Fibroblast of gingiva (primary cell): ENCODE measurements at regions not wholly inside any gene's neighbourhood (a gene's known extent, or its start where the extent isn't known, plus 50 kb on each side); places are given as distances from the start of the nearest gene placed in this dataset.
A peak's percentile ranks its signal among the peaks of the same experiment; 100 is the strongest.

Experiments
- DNase-seq: peaks from one replicate; pipeline ENCODE4 v3.0.0-alpha.2; 2011; ENCODE audit warnings: low read depth

DNA sequence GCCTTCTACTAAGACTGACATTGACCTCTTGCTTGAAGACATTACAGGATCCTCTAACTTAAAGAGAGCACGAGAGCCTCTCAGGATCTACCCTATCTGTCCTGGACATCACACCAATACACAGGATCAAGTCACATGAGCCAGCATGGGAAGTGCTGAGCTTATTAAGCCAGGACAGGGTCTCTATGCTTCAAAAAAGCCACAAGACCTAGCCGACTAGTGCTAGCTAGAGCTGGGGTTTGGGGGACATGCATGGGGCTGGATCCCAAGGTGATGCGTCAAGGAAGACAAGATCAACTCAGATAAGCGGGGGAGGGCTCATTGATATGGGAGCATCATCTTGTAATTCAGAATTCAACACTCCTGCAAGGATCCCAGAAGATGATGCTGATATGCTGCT, 167.2 kb upstream of the TAB2 start:
- DNase-seq: no peak

DNA sequence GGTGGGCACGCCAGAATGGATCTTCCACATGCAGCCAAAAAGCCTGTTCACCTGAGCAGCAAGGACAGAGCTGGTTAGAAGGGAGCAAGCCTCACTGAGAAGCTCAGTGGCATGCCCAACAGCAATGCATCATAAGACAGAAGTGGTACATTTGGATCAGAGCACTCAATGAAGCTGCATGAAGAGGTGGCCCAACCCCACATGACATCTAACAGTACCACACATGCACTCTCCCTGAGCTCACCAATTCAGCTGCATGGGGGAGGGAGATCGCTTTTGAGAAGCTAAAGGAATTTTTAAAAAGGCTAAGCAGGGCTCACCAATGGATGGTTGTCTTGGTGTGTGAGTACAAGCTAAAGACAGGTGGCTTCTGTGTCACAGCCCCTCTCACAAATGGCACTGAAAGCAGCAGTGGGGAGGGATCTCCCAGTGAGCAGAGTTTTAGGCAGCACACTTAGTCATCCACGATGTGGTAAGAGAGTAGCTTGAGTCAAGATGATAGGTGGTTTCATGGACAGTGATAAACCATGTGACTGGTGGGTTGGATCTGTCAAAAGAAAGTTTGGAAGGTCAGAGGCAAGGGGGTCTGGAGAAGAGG, 166.6 kb upstream of the TAB2 start:
- DNase-seq: no peak

DNA sequence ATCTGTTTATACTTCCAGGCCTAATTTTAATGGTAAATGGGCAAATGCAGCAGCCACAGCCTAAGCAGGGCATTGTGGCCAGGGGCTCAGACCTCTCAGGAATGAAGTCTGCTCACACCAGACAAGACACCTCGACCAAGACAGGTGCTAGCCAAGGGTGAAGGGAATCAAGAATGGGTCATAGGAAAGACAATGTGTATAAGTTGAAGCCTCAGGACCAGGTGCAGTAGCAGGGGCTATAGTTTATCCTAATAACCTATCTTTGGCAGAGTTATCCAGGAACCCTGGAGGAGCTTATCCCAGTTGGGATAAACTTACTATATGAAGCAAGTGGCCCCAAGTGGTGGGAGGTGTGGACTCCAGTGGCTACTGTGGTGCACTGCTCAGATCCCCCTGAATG, 165.0 kb upstream of the TAB2 start:
- DNase-seq: no peak

DNA sequence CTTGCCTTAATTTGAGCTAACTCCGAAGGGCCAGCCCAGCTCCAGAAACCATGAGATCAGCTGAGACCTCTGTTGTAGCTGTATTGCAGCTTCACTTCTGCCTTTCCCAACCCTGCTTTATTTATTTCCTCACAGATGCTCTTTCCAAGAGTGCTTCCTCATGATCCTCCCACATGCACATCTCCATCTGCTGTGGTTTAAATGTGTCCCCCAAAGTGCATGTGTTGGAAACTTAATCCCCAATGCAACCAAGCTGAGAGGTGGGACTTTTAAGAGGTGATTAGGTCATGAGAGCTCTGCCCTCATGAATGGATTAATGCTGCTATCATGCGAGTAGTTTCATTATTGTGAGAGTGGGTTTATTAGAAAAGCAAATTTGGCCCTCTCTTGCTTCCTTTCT, 164.4 kb upstream of the TAB2 start:
- no peak for DNase-seq

DNA sequence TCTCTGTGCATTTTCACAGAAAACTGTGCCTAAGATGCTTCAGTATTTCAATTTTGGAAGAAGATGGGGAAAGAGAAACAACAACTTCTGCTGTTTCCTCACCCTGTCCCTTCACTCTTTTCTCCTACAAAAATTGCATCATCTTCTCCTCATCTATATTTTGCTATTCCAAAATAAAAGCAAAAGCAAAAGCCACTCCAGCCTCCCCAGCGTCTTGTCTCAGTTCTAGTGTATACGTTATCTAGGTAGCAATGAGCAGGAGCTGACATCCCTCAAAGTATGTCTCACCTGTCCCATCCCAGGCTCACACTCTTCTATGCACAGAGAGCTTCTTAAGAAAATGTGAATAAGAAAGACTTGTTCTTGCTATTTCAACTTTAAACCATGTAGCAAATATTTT, 163.8 kb upstream of the TAB2 start:
- DNase-seq: no peak

DNA sequence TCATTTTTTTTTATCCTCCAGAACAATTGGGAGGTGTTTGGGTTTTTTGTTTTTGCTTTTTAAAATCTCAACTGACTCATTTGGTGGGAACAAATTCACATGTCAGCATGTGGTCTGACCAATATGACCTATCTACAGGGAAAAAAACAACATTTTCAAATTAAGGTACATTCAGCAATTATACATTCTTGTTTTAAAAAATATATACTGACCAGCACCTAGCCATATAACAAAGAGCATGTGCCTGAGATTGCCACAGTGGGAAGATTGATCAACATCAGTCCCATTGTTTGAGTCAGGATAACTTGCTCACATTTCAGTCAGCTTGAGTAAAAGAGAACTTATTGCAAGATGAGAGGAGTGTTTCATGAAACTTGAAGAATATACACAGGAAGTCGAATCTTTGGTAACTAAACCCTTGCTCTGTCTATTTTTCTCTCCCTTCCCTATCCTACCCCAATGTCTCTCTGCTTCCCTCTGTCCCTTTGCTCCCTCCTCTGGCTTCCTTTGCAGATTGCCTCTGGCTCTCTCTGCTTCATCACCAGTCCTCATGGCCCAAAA, 163.2 kb upstream of the TAB2 start:
- peak; percentile 21 for DNase-seq

GRCh38 chr6:149157126-149157525, 160.4 kb upstream of the TAB2 start:
- peak; percentile 41 for DNase-seq

DNA sequence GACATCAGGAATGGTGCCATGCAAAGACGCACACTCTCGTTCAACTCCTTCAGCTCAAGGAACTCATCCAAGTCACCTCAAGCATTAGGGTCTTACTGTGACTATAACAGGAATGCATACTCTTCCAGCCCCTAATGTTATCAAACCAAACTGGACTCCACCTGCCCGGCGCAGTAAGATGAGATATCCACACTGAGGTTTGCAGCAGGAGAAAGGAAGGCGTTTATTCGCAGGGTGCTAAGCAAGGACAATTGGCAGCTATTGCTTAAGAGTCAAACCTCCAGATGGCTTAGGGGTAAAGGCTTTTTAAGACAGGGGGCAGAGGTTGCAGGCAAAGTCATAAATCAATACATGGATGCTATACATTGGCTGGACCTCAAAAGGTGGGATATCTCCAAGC, 159.4 kb upstream of the TAB2 start:
- DNase-seq: no peak

GRCh38 chr6:149160943-149161342, 156.6 kb upstream of the TAB2 start:
- no peak for DNase-seq

DNA sequence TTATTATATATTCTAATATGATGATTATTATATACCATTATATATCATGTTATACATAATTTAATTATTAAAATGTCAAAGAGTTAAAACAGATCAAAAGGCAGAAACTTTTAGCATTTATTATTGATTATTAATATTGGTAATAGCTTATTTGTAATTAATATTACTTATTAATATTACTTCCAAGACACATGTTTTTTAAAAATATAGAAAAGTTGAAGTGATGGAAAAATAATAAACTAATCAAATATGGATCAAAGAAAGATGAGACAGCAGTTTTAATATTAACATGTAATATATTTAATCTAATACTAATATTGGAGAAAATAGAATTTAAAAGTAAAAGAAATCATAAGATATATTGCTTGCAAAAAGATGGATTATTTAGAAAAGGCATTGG, 154.6 kb upstream of the TAB2 start:
- DNase-seq: no peak

DNA sequence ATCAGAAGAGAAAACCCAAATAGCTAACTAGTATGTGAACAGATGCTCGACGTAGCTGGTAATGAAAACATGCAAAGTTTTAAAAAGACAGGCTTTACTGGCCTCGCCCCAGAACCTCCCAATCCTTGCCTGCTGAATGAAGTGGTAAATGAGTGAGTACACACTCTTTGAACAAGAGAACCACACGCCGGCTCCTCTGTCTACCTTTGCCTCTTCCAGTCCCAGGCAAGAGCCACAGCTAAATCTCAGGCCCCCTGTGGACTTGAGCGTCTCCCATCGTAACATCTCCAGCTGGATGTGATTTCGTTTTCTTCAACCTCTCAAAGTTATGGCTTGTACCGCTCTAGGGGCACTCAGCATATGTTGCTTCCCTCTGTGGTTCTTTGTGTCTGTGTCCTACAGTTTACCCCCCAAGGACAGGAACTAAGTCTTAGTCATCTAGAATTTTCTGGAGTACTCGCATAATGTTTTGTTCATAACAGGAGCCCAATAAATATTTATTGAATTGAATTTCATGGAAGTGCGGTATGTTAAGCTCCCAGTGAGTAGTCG, 153.2 kb upstream of the TAB2 start:
- DNase-seq: no peak

DNA sequence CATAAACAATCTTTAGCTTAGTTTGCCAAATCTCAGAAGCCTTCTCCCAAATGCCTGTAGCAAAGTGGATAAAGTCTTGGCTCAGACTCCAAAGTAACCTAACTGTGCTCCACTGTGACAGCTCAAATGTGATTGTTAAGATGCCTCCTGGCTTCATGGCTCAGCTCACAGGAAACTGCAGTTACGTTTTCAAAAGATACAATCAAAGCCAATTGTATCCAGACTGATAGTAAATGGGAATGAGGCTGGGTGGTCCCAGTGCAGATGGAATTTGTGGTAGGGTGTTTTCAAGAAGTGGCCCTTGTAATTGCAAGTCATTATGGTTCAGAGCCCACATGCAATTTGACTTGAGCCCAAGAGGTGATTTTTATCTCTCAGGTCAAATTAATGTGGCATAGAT, 151.2 kb upstream of the TAB2 start:
- no peak for DNase-seq

- no peak for DNase-seq
These were observed 150.8 kb upstream of the TAB2 start for GRCh38 chr6:149166747-149167146.

- no peak for DNase-seq
These were observed 148.5 kb upstream of the TAB2 start for GRCh38 chr6:149168968-149169367.

- DNase-seq: peak; percentile 39
These were observed 147.6 kb upstream of the TAB2 start for GRCh38 chr6:149169761-149170511.

DNA sequence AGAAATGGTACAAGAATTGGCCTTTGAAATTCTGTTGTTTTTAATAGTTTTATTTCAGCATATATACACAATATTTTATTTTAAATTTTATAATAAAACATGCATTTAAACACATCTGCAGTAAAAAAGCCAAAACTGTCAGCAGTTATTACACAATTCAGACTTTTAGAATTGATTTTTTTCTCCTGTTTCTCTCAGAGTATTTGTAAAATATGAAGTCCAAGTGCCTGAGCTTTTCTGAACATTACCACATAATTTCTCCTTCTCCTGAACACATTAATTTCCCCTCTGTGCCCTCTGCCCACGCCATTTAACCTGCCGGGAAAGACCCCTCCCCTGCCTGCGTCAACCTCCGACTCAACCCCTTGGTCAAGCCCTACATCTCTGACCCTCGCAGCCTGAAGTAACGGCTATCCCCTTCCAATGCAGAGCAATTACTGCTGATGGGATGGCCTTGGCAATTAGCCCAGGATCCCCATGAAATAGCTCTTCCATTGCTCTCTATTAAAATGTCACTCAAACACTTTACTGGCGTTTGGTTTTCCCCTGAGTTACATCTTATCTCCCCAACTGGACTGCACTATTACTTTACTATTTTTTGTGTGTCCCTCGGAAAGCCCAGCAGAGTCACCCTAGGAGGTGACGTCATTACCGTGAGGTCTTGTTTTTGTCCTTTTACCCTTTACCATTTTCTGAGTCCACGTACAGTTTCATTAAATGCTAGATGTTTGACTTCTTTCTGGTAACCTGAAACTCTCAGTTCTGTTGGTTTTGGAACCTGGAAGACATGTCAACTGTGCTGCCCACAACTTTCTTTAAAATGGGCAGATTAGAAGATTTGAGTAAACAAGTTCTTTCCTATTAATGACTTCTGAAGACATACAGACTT, 146.7 kb upstream of the TAB2 start:
- DNase-seq: no peak

DNA sequence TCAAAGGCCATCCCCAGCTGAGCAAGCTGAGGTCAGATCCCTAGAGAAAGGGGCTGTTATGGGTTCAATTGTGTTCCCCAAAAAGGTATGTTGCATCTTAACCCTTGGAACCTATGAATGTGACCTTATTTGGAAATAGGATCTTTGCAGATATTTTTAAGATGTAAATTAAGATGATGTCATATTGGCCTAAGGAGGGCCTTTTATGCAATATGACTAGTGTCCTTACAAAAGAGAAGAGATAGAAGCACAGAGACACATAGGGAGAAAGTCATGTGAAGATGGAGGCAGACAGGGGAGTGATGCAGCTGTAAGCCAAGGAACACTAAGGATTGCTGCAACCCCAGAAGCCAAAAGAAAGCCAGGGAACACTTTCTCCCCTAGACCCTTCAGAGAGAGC, 144.3 kb upstream of the TAB2 start:
- DNase-seq: no peak

DNA sequence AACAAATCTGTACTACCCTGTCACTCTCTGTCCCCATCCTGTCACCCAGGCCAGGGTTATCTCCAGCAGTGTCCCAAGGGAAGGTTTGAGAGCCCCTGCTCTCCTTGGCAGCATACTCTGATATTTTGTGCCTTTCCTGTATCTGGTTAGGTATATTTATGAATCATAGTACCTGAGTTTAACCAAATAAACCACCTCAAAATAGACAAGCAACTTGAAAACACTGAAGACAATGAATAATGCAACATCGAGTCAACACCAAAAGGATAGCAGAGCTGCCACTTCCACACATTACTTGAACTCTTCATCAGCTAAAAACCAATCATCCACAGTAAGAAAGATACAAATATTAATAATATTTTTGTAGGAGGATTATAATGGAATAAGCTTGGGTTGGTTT, 142.6 kb upstream of the TAB2 start:
- DNase-seq: no peak

DNA sequence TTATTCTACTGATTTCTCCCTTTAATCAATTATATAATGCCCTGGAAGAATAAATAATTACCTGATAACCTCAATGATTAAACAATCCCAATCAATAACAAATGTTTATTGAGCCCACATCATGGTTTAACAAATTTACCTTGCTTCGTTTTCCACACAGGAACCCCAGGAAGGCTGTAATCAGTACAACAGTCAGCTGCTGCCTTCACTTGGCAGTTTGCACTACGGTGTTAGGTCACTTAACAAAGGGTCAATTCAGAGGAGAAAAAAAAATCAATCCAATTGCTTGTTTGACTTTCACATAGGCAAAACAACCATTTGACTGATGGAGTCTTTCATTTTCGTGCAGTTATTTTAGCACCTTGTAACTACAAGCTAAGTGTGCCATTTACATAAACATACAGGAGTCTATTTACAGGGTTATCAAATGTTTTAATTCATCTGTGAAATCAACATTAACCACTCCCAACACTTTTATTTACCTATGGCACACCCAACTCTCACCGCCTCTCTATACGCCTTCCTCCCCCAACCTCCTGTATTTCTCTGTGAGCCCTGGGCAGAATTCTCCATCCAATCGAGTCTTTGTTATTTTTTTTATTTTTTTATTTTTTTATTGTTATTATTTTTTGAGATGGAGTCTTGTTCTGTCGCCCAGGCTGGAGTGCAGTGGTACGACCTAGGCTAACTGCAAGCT, 140.4 kb upstream of the TAB2 start:
- DNase-seq: no peak

GRCh38 chr6:149179431-149179830, 138.1 kb upstream of the TAB2 start:
- DNase-seq: no peak

DNA sequence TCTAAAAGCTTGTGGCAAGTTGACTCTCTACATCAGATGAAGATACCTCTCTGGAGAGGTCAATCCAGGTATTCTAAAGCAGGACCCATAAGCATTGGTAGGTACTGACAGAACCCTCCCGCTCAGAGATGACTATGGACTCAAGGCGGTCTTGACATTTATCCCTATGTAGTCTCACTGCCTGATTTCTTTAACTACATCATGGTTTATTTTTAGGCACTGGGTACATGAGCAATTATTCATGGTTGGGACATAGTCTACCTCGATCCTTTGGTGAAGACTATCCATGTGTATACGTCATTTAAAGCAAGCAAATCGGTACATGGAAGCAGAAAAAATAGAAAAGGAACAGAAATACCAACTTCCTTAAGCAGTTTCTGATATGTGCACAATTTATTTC, 136.2 kb upstream of the TAB2 start:
- DNase-seq: no peak

DNA sequence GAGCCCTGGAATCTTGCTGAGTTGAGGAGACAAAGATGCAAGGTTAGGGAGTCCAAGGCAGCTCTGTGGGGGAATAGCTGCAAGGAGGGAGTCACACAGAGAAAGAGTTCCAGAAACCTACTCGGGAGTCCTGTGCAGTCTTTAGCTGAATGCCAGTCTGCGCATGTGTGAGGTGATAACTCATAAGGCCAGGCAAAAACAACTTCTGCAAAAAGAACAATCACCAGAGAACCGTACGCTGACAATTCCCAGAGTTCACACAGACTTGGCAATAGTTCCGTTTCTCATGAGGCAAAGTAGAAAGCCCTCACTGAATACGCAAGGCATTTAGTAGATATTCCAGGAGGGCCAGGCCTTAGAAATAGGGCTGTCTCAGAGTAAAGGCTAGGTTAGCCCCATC, 135.2 kb upstream of the TAB2 start:
- DNase-seq: no peak
